ENCODE measurements at regions not wholly inside any gene's neighbourhood (a gene's known extent, or its start where the extent isn't known, plus 50 kb on each side); places are given as distances from the start of the nearest gene placed in this dataset.

DNA sequence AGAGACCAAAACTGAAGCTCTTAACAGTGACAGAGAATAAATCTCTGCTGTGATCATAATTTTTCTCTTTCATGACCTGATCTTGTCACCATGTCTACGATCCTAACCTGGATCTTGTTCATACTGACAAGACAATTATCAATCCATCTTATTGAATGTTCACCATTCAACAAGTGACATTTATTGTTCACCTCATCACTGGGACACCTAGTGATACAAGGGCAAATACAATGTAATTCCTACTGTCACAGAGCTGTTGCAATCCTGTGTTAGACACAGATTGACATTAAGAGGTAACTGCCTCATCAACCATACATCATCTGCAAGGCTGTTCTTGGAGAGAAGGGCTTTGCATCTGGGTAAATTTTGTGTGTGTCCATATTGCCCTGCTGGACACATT is 942.4 kb upstream of the PRR20A start:
- no peak for DNase-seq
- no peaks in the 10 kb centered on the region for H3K4me1 ChIP-seq
- H3K36me3 ChIP-seq, result no peaks in the 10 kb centered on the region
- H3K4me3 ChIP-seq, result no peak overlapping the region
- no peaks in the 10 kb centered on the region for H3K9me3 ChIP-seq
- H3K27ac ChIP-seq, result no peak overlapping the region
- no peak for TF ChIP-seq POLR2A (IDR thresholded peaks at IDR 0.05)
- TF ChIP-seq, protein P1, sequence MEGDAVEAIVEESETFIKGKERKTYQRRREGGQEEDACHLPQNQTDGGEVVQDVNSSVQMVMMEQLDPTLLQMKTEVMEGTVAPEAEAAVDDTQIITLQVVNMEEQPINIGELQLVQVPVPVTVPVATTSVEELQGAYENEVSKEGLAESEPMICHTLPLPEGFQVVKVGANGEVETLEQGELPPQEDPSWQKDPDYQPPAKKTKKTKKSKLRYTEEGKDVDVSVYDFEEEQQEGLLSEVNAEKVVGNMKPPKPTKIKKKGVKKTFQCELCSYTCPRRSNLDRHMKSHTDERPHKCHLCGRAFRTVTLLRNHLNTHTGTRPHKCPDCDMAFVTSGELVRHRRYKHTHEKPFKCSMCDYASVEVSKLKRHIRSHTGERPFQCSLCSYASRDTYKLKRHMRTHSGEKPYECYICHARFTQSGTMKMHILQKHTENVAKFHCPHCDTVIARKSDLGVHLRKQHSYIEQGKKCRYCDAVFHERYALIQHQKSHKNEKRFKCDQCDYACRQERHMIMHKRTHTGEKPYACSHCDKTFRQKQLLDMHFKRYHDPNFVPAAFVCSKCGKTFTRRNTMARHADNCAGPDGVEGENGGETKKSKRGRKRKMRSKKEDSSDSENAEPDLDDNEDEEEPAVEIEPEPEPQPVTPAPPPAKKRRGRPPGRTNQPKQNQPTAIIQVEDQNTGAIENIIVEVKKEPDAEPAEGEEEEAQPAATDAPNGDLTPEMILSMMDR (IDR thresholded peaks at IDR 0.05), result no peak
- no peaks in the 10 kb centered on the region for H3K27me3 ChIP-seq

DNA sequence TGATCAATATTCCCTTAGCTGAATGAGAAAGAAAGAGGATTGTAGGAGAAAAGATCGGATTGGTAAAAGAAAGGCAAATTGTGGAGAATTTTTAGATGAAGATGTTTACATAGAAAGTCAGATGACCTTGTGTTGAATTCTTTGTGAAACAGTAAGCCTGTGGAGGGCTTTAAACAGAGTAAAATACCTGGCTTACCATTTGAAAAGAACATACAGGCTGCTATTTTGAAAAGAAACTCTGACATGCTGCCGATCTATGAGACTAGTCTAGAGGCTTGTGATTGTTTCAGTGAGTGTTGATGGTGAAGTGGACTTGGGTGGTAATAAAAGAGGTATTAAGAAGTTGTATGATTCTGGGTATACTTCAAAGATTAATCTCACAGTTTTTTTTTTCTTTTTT is 938.9 kb upstream of the PRR20A start:
- DNase-seq, result no peak
- no peaks in the 10 kb centered on the region for H3K9me3 ChIP-seq
- no peaks in the 10 kb centered on the region for H3K36me3 ChIP-seq
- no peaks in the 10 kb centered on the region for H3K27me3 ChIP-seq
- H3K4me1 ChIP-seq, result no peaks in the 10 kb centered on the region
- no peak overlapping the region for H3K4me3 ChIP-seq
- TF ChIP-seq, protein P1 (IDR thresholded peaks at IDR 0.05), result no peak
- no peak for TF ChIP-seq POLR2A (IDR thresholded peaks at IDR 0.05)
- no peak overlapping the region for H3K27ac ChIP-seq

DNA sequence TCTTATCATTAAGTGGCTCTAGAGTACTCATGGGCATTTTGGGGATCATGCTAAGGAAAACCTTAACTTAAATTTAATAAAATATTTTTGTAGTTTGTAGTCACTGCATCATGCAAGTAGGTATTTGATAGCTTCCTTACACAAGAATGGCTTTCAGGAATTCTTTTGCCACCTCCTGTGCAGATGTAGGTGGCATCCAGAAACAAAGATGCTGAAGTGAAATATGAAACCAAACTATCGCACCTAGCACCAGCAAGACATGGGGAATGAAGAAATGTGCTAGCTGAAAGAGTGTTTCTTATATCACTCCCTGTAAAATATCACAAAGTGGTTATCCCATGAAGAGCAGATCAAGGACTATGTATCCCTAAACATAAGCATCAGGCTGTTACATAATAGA is 924.5 kb upstream of the PRR20A start:
- H3K4me3 ChIP-seq, result no peak overlapping the region
- H3K9me3 ChIP-seq, result no peaks in the 10 kb centered on the region
- H3K4me1 ChIP-seq, result no peaks in the 10 kb centered on the region
- no peaks in the 10 kb centered on the region for H3K27me3 ChIP-seq
- H3K36me3 ChIP-seq, result no peaks in the 10 kb centered on the region
- no peak for DNase-seq
- TF ChIP-seq, protein P1 (IDR thresholded peaks at IDR 0.05), result no peak
- TF ChIP-seq POLR2A (IDR thresholded peaks at IDR 0.05), result no peak
- H3K27ac ChIP-seq, result no peak overlapping the region

DNA sequence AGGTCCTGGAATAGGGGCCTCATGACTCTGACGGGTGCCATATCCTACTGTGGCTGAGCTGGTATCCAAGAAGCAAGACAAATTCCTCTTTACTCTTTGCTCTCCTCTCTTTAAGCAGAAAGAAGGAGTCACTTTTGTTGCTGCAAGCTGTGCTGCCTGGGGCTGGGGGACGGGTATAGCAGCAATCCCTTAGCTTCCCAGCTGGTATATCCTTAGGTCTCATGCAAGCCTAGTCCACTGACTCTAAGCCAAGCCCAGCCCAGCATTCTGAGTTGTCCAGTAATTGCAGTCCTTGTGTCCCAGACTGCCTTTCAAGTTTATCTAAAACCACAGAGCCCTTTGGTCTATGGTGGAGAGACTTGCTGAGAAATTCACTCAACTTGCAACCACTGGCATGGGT is 893.0 kb upstream of the PRR20A start:
- no peaks in the 10 kb centered on the region for H3K4me1 ChIP-seq
- H3K27me3 ChIP-seq, result no peaks in the 10 kb centered on the region
- no peaks in the 10 kb centered on the region for H3K9me3 ChIP-seq
- TF ChIP-seq, protein P1 (IDR thresholded peaks at IDR 0.05), result no peak
- H3K4me3 ChIP-seq, result no peak overlapping the region
- DNase-seq, result no peak
- H3K27ac ChIP-seq, result no peak overlapping the region
- H3K36me3 ChIP-seq, result no peaks in the 10 kb centered on the region

DNA sequence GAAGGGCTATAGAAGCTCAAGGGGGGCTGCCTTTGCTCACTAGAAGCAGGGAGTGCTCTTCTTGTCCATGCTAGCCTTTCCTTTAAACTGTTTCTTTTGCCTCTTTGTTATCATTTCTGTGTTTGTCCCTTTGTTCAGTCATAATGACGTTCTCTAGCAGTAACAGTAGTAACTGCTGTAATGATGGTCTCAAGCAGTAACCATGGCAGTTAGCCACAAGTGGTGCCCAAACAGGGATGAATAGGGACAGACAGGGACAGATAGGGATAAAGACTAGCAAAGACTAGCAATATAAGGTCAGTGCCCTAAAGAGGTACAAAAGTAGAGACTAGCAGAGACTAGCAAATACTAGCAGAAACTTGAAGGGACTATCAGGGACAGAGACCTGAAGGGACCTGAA is 869.0 kb upstream of the PRR20A start:
- H3K27me3 ChIP-seq, result no peaks in the 10 kb centered on the region
- no peak overlapping the region for H3K4me3 ChIP-seq
- DNase-seq, result no peak
- TF ChIP-seq, protein P1 (IDR thresholded peaks at IDR 0.05), result no peak
- no peaks in the 10 kb centered on the region for H3K4me1 ChIP-seq
- H3K9me3 ChIP-seq, result peaks cover 0 to 3% (median 0%) of the 10 kb centered on the region in 4 donors
- no peaks in the 10 kb centered on the region for H3K36me3 ChIP-seq
- H3K27ac ChIP-seq, result no peak overlapping the region

DNA sequence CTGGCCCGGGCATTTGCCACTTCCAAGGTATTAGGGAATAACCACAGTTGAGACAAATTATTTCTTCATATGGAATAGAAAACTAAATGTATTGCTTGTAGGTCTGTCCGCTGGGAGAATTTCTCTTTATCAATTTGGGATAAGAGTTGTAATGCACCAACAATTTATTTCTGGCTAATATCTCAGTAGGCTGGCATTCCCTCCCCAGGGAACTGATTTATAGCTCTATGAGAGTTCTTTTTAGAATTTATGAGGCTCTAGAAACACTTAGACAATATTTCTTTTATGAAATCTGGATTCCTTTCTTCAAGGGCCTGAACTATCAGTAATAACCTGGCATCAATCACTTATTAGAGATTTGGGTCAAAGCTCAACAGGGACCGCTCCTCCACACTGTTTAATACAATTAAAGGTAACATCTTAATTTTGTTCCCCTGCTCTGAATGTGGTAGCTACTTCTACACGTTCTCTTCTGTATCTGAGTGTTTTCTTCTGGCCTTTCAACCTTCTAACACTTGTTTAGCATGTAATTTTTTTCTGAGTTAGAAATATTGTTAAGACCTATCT is 857.4 kb upstream of the PRR20A start:
- DNase-seq, result no peak
- TF ChIP-seq, protein P1 (IDR thresholded peaks at IDR 0.05), result no peak
- TF ChIP-seq POLR2A (IDR thresholded peaks at IDR 0.05), result no peak
- H3K9me3 ChIP-seq, result no peaks in the 10 kb centered on the region
- no peaks in the 10 kb centered on the region for H3K4me1 ChIP-seq
- no peaks in the 10 kb centered on the region for H3K27me3 ChIP-seq
- no peaks in the 10 kb centered on the region for H3K36me3 ChIP-seq
- H3K4me3 ChIP-seq, result no peak overlapping the region
- H3K27ac ChIP-seq, result no peak overlapping the region

Data from Peyer's patch (tissue), 4 donors.